T-helper 2 cell treated with Interferon-gamma antibody and Interleukin-4, amounts not matched to agents 5 μg/mL and 100 μg/mL, for 36 hours (primary cell): ENCODE measurements at regions not wholly inside any gene's neighbourhood (a gene's known extent, or its start where the extent isn't known, plus 50 kb on each side); places are given as distances from the start of the nearest gene placed in this dataset.

Experiments used
- DNase-seq: peaks from one replicate; pipeline ENCODE4 v3.0.0; 2021; ENCODE audit warnings: low spot score
- H3K27ac Mint-ChIP-seq: one replicate; pipeline ENCODE4 v1.8.0; 2021; ENCODE audit warnings: mild to moderate bottlenecking, mixed read lengths
- H3K27me3 Mint-ChIP-seq: one replicate; pipeline ENCODE4 v1.8.0; 2021; ENCODE audit warnings: low read depth, mixed read lengths
- H3K36me3 Mint-ChIP-seq: one replicate; pipeline ENCODE4 v1.8.0; 2021; ENCODE audit warnings: low read depth, mixed read lengths
- H3K4me1 Mint-ChIP-seq: one replicate; pipeline ENCODE4 v1.8.0; 2021; ENCODE audit warnings: low read depth, mixed read lengths
- H3K4me3 Mint-ChIP-seq: one replicate; pipeline ENCODE4 v1.8.0; 2022; ENCODE audit warnings: mild to moderate bottlenecking, moderate library complexity, mixed read lengths
- H3K9me3 Mint-ChIP-seq: one replicate; pipeline ENCODE4 v1.8.0; 2021; ENCODE audit warnings: mixed read lengths

DNA sequence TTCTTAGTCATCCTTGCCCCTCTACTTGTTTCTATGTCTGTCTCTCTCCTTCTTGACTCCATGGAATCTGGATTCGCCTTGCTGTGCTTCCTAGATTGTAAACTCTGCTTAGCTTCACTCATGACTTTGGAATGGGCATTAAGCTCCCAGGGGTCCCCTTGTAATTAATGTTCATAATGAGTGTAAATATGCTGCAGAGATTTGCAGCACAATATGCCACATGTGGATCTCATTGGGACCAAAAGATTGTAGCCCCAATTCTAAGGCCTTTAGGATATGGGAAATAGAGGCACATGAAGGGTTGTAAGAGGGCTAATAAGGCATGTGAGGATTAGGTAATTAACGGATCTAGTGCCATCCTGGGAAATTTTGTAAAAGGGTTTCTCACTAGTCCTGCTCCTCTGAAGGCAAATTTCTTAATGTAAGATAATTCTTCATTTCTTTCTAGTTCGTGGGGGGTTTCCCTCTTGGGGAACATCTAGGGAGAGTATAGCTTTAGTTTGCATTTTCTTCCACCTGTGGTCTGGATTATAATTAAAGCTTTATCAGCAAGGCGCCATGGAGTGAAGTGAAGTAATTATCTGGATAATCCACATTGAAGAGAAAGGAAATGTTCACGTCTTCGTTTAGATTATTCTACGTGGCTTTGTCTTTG, 659.2 kb upstream of the PLXNA2 start:
- H3K27me3 Mint-ChIP-seq, result no peaks in the 10 kb centered on the region
- H3K9me3 Mint-ChIP-seq, result no peaks in the 10 kb centered on the region
- H3K4me3 Mint-ChIP-seq, result no peak overlapping the region
- H3K36me3 Mint-ChIP-seq, result no peaks in the 10 kb centered on the region
- no peak for DNase-seq
- no peaks in the 10 kb centered on the region for H3K4me1 Mint-ChIP-seq
- no peak overlapping the region for H3K27ac Mint-ChIP-seq

DNA sequence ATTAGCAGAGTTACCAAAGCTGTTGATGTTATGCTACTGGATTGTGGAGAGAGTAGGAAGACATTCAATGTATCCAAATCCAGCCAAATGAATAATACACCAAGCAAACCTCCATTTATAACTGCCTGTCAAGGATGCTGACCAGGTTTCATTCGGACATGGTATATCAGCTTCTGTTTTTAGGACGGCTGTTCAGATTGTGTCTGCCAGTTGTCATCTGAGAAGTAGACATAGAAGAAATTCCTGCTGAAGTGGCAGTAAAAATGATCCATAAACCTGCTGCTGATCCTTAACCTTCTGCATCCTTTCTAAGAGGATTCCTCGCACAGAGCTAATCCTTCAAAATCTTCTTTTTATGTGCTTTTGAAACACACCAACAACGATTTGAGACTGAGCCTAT, 663.6 kb upstream of the PLXNA2 start:
- H3K27ac Mint-ChIP-seq, result no peak overlapping the region
- no peaks in the 10 kb centered on the region for H3K27me3 Mint-ChIP-seq
- no peak for DNase-seq
- H3K4me3 Mint-ChIP-seq, result no peak overlapping the region
- no peaks in the 10 kb centered on the region for H3K36me3 Mint-ChIP-seq
- no peaks in the 10 kb centered on the region for H3K9me3 Mint-ChIP-seq
- H3K4me1 Mint-ChIP-seq, result no peaks in the 10 kb centered on the region

DNA sequence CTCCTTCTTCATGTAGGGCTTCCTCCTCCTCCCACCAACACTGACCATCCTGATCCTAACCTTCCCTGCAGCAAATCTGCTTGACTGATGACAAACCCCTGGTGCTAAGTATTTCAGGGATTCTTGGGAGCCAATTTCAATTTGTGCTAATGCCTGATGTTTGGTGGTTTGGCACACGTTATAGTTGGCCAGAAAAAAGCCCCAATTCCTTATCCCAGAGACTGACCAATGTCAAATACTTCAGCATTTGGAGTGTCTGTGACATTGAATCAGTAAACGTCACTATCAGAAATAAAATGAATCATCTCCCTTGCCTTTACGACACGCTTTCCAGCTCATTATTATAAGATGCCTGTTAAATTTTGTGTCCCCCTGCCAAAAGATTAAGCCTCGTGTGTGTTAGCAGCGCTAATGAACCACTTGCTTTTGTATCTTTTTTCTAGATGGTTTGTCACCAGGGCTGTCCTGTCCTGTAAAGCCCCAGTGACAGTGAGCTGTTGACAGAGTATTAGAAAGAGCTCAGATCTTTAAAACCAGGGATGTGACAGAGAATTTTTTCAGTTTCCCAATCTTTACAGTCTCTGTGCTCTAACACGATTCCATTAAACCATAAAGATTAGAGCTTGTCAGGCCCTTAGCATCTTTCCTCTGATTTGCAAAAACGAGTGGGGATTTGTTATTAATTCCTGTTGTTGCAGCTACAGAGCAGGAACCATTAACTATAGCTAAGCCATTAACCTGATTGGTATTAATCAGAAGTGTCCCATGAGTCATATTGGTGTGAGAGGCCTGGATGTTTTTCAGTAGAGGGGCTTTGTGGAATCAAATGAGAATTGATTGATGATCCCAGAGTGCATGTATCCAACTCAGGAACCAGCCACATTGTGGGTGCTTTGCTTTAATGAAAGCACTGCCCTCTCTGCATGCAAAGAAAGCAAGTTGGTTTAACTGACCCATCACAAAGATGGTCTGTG, 665.1 kb upstream of the PLXNA2 start:
- no peaks in the 10 kb centered on the region for H3K36me3 Mint-ChIP-seq
- no peaks in the 10 kb centered on the region for H3K27me3 Mint-ChIP-seq
- H3K9me3 Mint-ChIP-seq, result no peaks in the 10 kb centered on the region
- no peaks in the 10 kb centered on the region for H3K4me1 Mint-ChIP-seq
- no peak for DNase-seq
- H3K4me3 Mint-ChIP-seq, result no peak overlapping the region
- no peak overlapping the region for H3K27ac Mint-ChIP-seq

DNA sequence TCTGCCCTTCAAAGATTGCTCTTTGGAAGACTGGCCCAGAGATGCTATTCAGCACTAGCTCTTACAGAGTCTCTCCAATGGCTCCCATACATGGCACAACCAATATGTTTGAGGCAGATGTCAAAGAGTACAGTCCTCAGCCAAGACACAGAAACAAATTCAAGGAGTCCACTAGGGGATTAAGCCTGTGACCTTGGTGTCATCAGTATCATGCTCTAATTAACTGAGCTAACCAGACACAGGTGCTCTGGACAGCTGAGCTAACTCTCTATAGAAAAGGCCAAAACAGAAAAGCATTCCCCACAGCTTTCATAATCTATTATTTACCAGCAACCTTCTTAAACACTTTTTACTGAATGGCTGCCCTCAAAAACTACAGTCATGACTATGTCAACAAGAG, 666.0 kb upstream of the PLXNA2 start:
- Mint-ChIP-seq H3K36me3 (no peaks in the 10 kb centered on the region), H3K4me3 (no peak overlapping the region), H3K27me3 (no peaks in the 10 kb centered on the region), H3K27ac (no peak overlapping the region), H3K9me3 (no peaks in the 10 kb centered on the region), H3K4me1 (no peaks in the 10 kb centered on the region)
- no peak for DNase-seq

DNA sequence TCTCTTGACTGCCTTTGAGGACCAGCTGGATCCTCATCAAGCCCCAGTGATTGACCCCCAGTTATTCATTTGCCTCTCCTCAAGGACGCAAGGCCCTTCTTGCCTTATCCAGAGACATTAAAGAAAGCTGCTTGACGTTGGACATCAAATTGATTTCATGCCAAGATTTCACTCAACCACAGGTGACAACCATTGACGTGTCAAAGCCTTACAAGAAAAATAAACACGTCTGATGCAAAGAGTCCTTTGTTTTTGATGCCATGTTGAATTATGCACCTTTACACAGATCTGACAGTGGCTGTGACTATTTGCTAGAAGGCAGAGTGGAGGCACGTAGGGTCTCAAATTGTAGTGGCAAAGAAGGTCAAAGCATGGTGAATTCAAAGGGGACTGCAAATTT, 666.2 kb upstream of the CAMK1G start:
- Mint-ChIP-seq H3K9me3 (no peaks in the 10 kb centered on the region), H3K4me3 (no peak overlapping the region), H3K36me3 (no peaks in the 10 kb centered on the region), H3K27me3 (no peaks in the 10 kb centered on the region), H3K4me1 (no peaks in the 10 kb centered on the region), H3K27ac (no peak overlapping the region)
- no peak for DNase-seq

DNA sequence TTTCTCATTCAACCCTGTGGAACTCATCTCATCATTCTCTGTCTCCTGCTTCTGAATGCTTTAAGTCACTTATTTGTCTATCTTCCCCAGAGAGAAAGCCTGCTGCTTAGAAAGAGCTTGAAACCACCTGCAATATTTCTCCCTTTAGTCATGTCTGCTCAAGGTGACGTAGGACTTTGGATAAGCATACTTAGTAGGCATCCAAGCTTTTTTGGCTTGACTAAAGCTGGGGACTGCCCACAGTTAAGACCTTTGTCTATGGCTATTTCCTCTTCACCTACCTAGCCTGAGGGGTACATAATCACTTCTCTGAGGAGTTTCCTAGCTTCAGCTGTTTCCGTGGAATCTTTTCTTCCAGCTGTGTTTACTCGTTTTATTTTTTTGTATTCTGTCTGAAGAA, 665.8 kb upstream of the CAMK1G start:
- H3K4me3 Mint-ChIP-seq, result no peak overlapping the region
- DNase-seq, result no peak
- no peaks in the 10 kb centered on the region for H3K4me1 Mint-ChIP-seq
- H3K27me3 Mint-ChIP-seq, result no peaks in the 10 kb centered on the region
- no peaks in the 10 kb centered on the region for H3K36me3 Mint-ChIP-seq
- H3K9me3 Mint-ChIP-seq, result no peaks in the 10 kb centered on the region
- H3K27ac Mint-ChIP-seq, result no peak overlapping the region

DNA sequence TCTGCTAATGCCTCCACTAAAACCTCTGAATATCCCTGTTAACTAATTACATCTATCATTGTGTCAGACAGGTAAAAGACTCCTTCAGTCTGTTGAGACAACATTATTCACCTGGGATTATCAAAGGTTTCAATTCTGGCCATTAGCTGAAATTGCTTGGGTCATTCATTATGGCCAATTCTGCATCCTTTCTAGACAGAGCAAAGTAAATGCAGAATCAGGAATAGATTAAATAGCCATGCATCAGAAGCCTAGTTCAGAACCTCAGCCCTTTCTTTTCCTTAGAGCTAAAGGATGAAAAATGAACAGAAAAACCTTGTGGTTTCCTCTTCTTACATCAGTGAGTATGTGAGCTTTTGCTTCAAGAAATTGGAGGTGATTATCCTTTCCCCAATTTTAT, 665.4 kb upstream of the CAMK1G start:
- Mint-ChIP-seq H3K27me3 (no peaks in the 10 kb centered on the region), H3K27ac (no peak overlapping the region), H3K36me3 (no peaks in the 10 kb centered on the region), H3K4me3 (no peak overlapping the region), H3K9me3 (no peaks in the 10 kb centered on the region), H3K4me1 (no peaks in the 10 kb centered on the region)
- no peak for DNase-seq

DNA sequence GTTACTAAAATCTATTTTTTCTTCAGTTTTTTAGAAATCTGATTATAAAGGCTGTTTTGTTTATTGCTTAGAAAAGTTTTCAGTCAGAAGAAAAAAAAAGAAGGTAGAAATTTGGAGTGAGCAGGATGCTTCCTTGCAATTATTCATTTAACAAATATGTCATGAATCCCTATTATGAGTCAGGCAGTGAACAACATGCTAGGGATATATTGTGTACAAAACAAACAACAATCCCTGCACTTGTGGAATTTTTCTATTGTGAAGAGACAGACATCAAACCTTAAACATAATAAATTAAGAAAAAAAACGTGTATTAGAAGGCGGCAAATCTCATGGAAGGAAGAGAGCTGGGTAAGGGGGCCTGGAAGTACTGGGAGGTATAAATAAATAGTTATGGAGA, 664.1 kb upstream of the CAMK1G start:
- Mint-ChIP-seq H3K27ac (no peak overlapping the region), H3K36me3 (no peaks in the 10 kb centered on the region), H3K4me3 (no peak overlapping the region), H3K27me3 (no peaks in the 10 kb centered on the region), H3K9me3 (no peaks in the 10 kb centered on the region), H3K4me1 (no peaks in the 10 kb centered on the region)
- no peak for DNase-seq

DNA sequence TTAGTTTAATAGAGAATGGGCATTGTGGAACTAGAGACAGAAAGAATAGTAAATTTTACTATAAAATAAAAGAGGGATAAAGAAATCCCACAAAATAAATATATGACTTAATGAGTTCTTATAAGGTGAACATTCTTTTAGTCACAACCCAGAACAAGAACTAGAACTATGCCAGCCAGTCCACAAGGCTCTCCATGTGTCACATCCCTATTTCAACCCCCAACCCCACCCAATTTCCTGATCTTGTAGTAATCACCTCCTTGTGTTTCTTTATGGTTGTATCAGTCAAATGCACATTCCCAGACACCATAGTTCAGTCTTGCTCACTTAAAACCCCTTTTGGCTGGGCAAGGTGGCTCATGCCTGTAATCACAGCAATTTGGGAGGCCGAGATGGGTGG, 662.3 kb upstream of the CAMK1G start:
- Mint-ChIP-seq H3K36me3 (no peaks in the 10 kb centered on the region), H3K27me3 (no peaks in the 10 kb centered on the region), H3K27ac (no peak overlapping the region), H3K4me1 (no peaks in the 10 kb centered on the region), H3K4me3 (no peak overlapping the region), H3K9me3 (no peaks in the 10 kb centered on the region)
- no peak for DNase-seq

DNA sequence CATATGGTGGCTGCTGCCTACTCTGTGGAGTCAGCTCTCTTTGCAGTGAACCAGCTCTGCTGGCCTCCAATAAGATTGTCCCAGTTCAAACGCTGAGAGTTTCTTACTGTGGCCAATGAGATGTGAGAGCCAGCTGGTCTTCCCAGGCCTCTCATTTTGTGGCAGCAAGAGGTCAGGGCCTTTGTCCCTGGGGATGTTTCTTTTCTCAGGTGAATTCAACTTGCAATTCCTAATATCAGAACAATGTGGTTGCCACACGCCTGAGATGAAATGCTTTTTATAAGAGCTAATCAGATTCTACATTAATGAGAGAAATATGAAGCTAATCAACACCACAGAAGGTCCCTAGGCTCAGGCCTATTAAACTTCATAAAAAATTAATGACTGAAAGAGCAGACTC, 660.1 kb upstream of the CAMK1G start:
- Mint-ChIP-seq H3K27me3 (no peaks in the 10 kb centered on the region), H3K4me3 (no peak overlapping the region), H3K9me3 (peaks cover 5% of the 10 kb centered on the region), H3K36me3 (no peaks in the 10 kb centered on the region), H3K4me1 (no peaks in the 10 kb centered on the region), H3K27ac (no peak overlapping the region)
- no peak for DNase-seq

DNA sequence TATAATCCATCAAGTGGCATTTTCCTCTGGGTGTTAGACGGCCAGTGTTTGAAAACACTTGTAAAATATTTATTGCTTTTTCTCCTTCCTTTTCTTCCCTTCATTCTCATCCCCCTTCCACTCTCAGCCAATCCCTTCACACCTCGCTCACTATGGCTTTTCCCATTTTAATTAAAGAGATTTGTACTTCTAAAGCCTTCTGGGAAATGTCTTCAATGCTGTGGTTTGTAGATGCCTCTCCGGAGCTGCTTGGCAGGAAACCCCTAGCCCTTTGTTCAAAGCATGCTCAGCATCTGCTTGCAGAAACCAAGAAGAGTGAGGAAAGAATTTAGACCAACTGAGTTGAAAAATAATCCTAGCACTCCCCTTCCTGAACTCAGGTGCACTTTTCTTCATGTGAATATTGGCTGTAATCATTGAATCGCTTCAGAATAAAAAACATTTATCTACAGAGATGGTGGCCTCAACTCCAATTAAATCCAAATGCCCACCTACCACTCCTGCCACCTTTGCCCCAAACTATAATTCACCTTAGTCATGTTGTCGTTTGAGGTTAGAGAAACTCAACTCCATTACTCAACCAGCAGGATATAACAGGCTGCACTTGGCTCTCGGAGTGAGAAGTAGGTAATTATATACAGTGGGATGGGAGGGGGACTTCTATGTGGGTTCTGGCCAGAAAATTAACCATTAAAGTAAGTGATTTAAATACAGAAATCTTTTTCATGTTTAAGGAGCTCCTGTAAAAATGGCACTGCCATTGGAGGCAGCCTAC, 659.4 kb upstream of the CAMK1G start:
- Mint-ChIP-seq H3K36me3 (no peaks in the 10 kb centered on the region), H3K4me3 (no peak overlapping the region), H3K27me3 (no peaks in the 10 kb centered on the region), H3K9me3 (peaks cover 5% of the 10 kb centered on the region), H3K27ac (no peak overlapping the region), H3K4me1 (no peaks in the 10 kb centered on the region)
- no peak for DNase-seq

DNA sequence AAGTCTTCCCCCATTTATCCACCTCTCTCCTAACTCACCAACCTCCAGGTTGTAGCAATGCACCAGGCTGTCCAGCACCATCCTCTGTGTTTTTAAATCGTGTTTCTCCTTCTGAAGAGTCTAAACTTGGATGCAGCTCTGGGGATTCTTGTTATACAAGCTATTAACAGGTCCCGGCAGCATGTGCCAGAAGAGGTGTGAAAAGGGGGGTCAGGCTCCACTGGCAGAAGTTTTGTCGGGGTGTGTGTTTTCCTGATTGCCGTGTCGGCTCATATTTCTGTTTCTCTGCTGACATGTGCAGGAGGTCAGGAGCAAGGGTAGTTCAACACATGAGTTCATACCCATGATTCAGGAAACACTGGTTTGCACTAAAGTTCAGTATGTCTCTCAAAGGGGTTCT, 658.6 kb upstream of the CAMK1G start:
- H3K27me3 Mint-ChIP-seq, result no peaks in the 10 kb centered on the region
- DNase-seq, result no peak
- no peaks in the 10 kb centered on the region for H3K36me3 Mint-ChIP-seq
- no peak overlapping the region for H3K4me3 Mint-ChIP-seq
- H3K4me1 Mint-ChIP-seq, result no peaks in the 10 kb centered on the region
- H3K9me3 Mint-ChIP-seq, result peaks cover 5% of the 10 kb centered on the region
- no peak overlapping the region for H3K27ac Mint-ChIP-seq

DNA sequence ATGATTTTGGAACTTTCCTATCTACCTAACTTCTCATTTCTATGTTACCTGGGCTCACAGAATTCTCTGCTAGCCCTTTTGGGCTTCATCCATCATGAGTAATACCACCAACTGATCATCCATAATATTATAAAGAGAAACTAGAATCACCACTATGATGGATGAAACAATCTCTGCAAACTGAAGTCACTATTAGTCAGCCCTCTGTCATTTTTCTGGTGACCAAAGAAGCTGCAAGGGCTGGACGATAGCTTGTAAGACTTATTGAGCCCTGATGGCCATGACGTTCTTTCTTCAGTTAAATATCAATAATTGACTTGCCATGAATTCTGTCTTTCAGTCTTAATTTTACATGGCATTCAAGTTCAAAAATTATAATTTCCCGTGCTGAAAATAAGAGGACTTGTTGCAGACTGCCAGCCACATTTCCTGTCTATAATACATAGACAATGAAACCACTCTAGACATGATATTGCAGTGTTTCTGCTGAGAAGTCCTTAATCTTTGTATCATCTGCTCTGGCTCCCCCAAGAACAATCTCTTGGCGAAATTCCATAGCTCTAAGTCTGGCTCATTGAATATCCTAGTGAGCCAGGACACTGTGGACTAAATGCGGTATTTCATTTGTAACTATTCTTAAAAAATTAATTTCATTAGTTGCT, 655.0 kb upstream of the CAMK1G start:
- H3K4me3 Mint-ChIP-seq, result no peak overlapping the region
- no peaks in the 10 kb centered on the region for H3K27me3 Mint-ChIP-seq
- peaks cover 5% of the 10 kb centered on the region for H3K9me3 Mint-ChIP-seq

DNA sequence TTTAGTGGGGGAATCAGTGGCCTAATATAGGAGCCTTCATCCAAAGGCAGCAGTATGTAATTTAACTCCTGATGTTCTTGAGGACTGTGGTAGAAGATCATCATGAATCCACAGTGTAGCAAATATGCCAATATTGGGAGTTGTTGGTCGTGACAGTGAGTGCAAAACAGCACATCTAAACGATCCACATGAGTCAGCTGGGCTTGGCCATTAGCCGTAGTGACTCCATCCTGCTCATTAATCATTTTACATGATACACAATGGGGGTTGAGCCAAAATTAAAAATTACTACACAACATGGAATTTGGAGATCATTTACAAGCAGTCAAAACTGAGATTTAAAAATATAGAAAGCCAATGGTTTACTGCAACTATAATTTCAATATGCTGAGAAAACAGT, 653.9 kb upstream of the CAMK1G start:
- peaks cover 5% of the 10 kb centered on the region for H3K9me3 Mint-ChIP-seq
- H3K36me3 Mint-ChIP-seq, result no peaks in the 10 kb centered on the region
- H3K4me3 Mint-ChIP-seq, result no peak overlapping the region
- H3K4me1 Mint-ChIP-seq, result no peaks in the 10 kb centered on the region
- DNase-seq, result no peak
- H3K27me3 Mint-ChIP-seq, result no peaks in the 10 kb centered on the region
- no peak overlapping the region for H3K27ac Mint-ChIP-seq

More for the DNA sequence above, 655.0 kb upstream of the CAMK1G start:
- DNase-seq, result no peak
- Mint-ChIP-seq H3K27ac (no peak overlapping the region), H3K4me1 (no peaks in the 10 kb centered on the region), H3K36me3 (no peaks in the 10 kb centered on the region)
